Gastrocnemius medialis (tissue), 4 donors: ENCODE measurements at regions not wholly inside any gene's neighbourhood (a gene's known extent, or its start where the extent isn't known, plus 50 kb on each side); places are given as distances from the start of the nearest gene placed in this dataset.

Source experiments
- CTCF ChIP-seq, 5 experiments: fragments of 450-650 bp in 3 of 5; fragments of 200-600 bp in 2 of 5; sonication (generic) in 2 of 5; IDR thresholded peaks in 4 of 5; conservative IDR thresholded peaks in 1 of 5; 1 replicate in 4 of 5; 2 replicates in 1 of 5; pipeline ENCODE4 v1.5.1; 2016 to 2019; ENCODE audit warnings: antibody characterized with exemption in 5 of 5, mild to moderate bottlenecking in 3 of 5, moderate library complexity in 3 of 5
- POLR2A ChIP-seq, 2 donors: fragments of 450-650 bp; IDR thresholded peaks; one replicate each; pipeline ENCODE4 v1.6.1; 2017; ENCODE audit warnings: antibody characterized with exemption in 2 of 2, mild to moderate bottlenecking in 2 of 2, moderate library complexity in 2 of 2

GRCh38 chr5:3671337-3671736 lies 75.7 kb downstream of the IRX1 start:
- TF ChIP-seq CTCF (IDR thresholded peaks at IDR 0.05 in 4 of 5, conservative IDR thresholded peaks at IDR 0.05 in 1 of 5) = no peak
- no peak for TF ChIP-seq POLR2A (IDR thresholded peaks at IDR 0.05)
